ENCODE measurements at regions not wholly inside any gene's neighbourhood (a gene's known extent, or its start where the extent isn't known, plus 50 kb on each side); places are given as distances from the start of the nearest gene placed in this dataset.

GRCh38 chr13:72556945-72557344 is 170.5 kb downstream of the MZT1 start:
- TF ChIP-seq, protein P1, sequence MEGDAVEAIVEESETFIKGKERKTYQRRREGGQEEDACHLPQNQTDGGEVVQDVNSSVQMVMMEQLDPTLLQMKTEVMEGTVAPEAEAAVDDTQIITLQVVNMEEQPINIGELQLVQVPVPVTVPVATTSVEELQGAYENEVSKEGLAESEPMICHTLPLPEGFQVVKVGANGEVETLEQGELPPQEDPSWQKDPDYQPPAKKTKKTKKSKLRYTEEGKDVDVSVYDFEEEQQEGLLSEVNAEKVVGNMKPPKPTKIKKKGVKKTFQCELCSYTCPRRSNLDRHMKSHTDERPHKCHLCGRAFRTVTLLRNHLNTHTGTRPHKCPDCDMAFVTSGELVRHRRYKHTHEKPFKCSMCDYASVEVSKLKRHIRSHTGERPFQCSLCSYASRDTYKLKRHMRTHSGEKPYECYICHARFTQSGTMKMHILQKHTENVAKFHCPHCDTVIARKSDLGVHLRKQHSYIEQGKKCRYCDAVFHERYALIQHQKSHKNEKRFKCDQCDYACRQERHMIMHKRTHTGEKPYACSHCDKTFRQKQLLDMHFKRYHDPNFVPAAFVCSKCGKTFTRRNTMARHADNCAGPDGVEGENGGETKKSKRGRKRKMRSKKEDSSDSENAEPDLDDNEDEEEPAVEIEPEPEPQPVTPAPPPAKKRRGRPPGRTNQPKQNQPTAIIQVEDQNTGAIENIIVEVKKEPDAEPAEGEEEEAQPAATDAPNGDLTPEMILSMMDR (IDR thresholded peaks at IDR 0.05 in 2 of 3, conservative IDR thresholded peaks at IDR 0.05 in 1 of 3; ENCODE audit: borderline replicate concordance in 1 of 3, insufficient read depth in 1 of 3, low read depth in 2 of 3, low read length in 2 of 3), result no peak
- TF ChIP-seq, protein P2, sequence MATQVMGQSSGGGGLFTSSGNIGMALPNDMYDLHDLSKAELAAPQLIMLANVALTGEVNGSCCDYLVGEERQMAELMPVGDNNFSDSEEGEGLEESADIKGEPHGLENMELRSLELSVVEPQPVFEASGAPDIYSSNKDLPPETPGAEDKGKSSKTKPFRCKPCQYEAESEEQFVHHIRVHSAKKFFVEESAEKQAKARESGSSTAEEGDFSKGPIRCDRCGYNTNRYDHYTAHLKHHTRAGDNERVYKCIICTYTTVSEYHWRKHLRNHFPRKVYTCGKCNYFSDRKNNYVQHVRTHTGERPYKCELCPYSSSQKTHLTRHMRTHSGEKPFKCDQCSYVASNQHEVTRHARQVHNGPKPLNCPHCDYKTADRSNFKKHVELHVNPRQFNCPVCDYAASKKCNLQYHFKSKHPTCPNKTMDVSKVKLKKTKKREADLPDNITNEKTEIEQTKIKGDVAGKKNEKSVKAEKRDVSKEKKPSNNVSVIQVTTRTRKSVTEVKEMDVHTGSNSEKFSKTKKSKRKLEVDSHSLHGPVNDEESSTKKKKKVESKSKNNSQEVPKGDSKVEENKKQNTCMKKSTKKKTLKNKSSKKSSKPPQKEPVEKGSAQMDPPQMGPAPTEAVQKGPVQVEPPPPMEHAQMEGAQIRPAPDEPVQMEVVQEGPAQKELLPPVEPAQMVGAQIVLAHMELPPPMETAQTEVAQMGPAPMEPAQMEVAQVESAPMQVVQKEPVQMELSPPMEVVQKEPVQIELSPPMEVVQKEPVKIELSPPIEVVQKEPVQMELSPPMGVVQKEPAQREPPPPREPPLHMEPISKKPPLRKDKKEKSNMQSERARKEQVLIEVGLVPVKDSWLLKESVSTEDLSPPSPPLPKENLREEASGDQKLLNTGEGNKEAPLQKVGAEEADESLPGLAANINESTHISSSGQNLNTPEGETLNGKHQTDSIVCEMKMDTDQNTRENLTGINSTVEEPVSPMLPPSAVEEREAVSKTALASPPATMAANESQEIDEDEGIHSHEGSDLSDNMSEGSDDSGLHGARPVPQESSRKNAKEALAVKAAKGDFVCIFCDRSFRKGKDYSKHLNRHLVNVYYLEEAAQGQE (IDR thresholded peaks at IDR 0.05; ENCODE audit: low read depth), result no peak
- no peak for TF ChIP-seq JUND (IDR thresholded peaks at IDR 0.05)
- no peak for TF ChIP-seq ZBTB33 (IDR thresholded peaks at IDR 0.05; ENCODE audit: extremely low read depth, insufficient replicate concordance, low read length)
- no peak for TF ChIP-seq POLR2A (IDR thresholded peaks at IDR 0.05; ENCODE audit: borderline replicate concordance, extremely low read depth, insufficient read depth, insufficient read length)
- no peak for TF ChIP-seq ZFX (IDR thresholded peaks at IDR 0.05)
- no peak for TF ChIP-seq POLR2AphosphoS5 (IDR thresholded peaks at IDR 0.05; ENCODE audit: low read depth, low read length)
- TF ChIP-seq YY1 (IDR thresholded peaks at IDR 0.05; ENCODE audit: extremely low read depth, insufficient replicate concordance, low read depth, low read length), result no peak
- TF ChIP-seq, protein P3, sequence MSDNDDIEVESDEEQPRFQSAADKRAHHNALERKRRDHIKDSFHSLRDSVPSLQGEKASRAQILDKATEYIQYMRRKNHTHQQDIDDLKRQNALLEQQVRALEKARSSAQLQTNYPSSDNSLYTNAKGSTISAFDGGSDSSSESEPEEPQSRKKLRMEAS (IDR thresholded peaks at IDR 0.05), result no peak
- TF ChIP-seq ATF3 (IDR thresholded peaks at IDR 0.05), result no peak
